ENCODE measurements at regions not wholly inside any gene's neighbourhood (a gene's known extent, or its start where the extent isn't known, plus 50 kb on each side); places are given as distances from the start of the nearest gene placed in this dataset.
"Not testable (repeated sequence)": the region's sequence is repeated elsewhere in the genome, so short reads cannot be mapped to it uniquely, and the experiment has no call there.

GRCh38 chr9:75289332-75289731, 201.0 kb downstream of the OSTF1 start:
- peaks cover 0 to 3% of the 10 kb centered on the region in 2 donors for H3K9me3 ChIP-seq (ENCODE audit: control insufficient read depth in 1 of 2, low read length in 2 of 2)
- no peak overlapping the region for H3K4me3 ChIP-seq (ENCODE audit: low read depth in 1 of 2, low read length in 2 of 2)

GRCh38 chr9:75299324-75299723, 211.0 kb downstream of the OSTF1 start:
- Histone ChIP-seq H3K4me3 (ENCODE audit: low read depth in 1 of 2, low read length in 2 of 2) (no peak overlapping the region), H3K27ac (ENCODE audit: low read length) (no peak overlapping the region), H3K36me3 (ENCODE audit: control insufficient read depth in 1 of 2, insufficient read depth in 2 of 2, low read length in 2 of 2) (no peaks in the 10 kb centered on the region), H3K9me3 (ENCODE audit: control insufficient read depth in 1 of 2, low read length in 2 of 2) (peaks cover 0 to 3% of the 10 kb centered on the region in 2 donors), H3K27me3 (ENCODE audit: low read depth, low read length) (no peaks in the 10 kb centered on the region), H3K4me1 (ENCODE audit: control insufficient read depth in 1 of 2, insufficient read depth in 2 of 2, low read length in 2 of 2) (no peaks in the 10 kb centered on the region)

More at GRCh38 chr9:75289332-75289731, 201.0 kb downstream of the OSTF1 start:
- no peaks in the 10 kb centered on the region for H3K4me1 ChIP-seq (ENCODE audit: control insufficient read depth in 1 of 2, insufficient read depth in 2 of 2, low read length in 2 of 2)
- no peaks in the 10 kb centered on the region for H3K36me3 ChIP-seq (ENCODE audit: control insufficient read depth in 1 of 2, insufficient read depth in 2 of 2, low read length in 2 of 2)
- H3K27ac ChIP-seq (ENCODE audit: low read length), result no peak overlapping the region
- H3K27me3 ChIP-seq (ENCODE audit: low read depth, low read length), result no peaks in the 10 kb centered on the region

GRCh38 chr9:75333624-75334023, 245.3 kb downstream of the OSTF1 start:
- H3K4me3 ChIP-seq (ENCODE audit: low read depth in 1 of 2, low read length in 2 of 2), result no peak overlapping the region
- no peaks in the 10 kb centered on the region for H3K36me3 ChIP-seq (ENCODE audit: control insufficient read depth in 1 of 2, insufficient read depth in 2 of 2, low read length in 2 of 2)
- H3K9me3 ChIP-seq (ENCODE audit: control insufficient read depth in 1 of 2, low read length in 2 of 2), result peaks cover 0 to 6% of the 10 kb centered on the region in 2 donors
- no peak overlapping the region for H3K27ac ChIP-seq (ENCODE audit: low read length)
- no peaks in the 10 kb centered on the region for H3K27me3 ChIP-seq (ENCODE audit: low read depth, low read length)
- H3K4me1 ChIP-seq (ENCODE audit: control insufficient read depth in 1 of 2, insufficient read depth in 2 of 2, low read length in 2 of 2), result no peaks in the 10 kb centered on the region

- no peaks in the 10 kb centered on the region for H3K36me3 ChIP-seq (ENCODE audit: control insufficient read depth in 1 of 2, insufficient read depth in 2 of 2, low read length in 2 of 2)
- no peaks in the 10 kb centered on the region for H3K4me1 ChIP-seq (ENCODE audit: control insufficient read depth in 1 of 2, insufficient read depth in 2 of 2, low read length in 2 of 2)
- H3K4me3 ChIP-seq (ENCODE audit: low read depth in 1 of 2, low read length in 2 of 2), result no peak overlapping the region
- H3K9me3 ChIP-seq (ENCODE audit: control insufficient read depth in 1 of 2, low read length in 2 of 2), result peaks cover 0 to 5% of the 10 kb centered on the region in 2 donors
- no peak overlapping the region for H3K27ac ChIP-seq (ENCODE audit: low read length)
- no peaks in the 10 kb centered on the region for H3K27me3 ChIP-seq (ENCODE audit: low read depth, low read length)
Observed at GRCh38 chr9:75358846-75359245, 270.5 kb downstream of the OSTF1 start.

GRCh38 chr9:75359638-75360037, 271.3 kb downstream of the OSTF1 start:
- H3K36me3 ChIP-seq (ENCODE audit: control insufficient read depth in 1 of 2, insufficient read depth in 2 of 2, low read length in 2 of 2), result no peaks in the 10 kb centered on the region
- H3K27me3 ChIP-seq (ENCODE audit: low read depth, low read length), result no peaks in the 10 kb centered on the region
- no peak overlapping the region for H3K27ac ChIP-seq (ENCODE audit: low read length)
- H3K4me3 ChIP-seq (ENCODE audit: low read depth in 1 of 2, low read length in 2 of 2), result no peak overlapping the region
- H3K9me3 ChIP-seq (ENCODE audit: control insufficient read depth in 1 of 2, low read length in 2 of 2), result peaks cover 0 to 5% of the 10 kb centered on the region in 2 donors
- no peaks in the 10 kb centered on the region for H3K4me1 ChIP-seq (ENCODE audit: control insufficient read depth in 1 of 2, insufficient read depth in 2 of 2, low read length in 2 of 2)

GRCh38 chr9:75360252-75360651, 271.9 kb downstream of the OSTF1 start:
- H3K27ac ChIP-seq (ENCODE audit: low read length), result no peak overlapping the region
- H3K9me3 ChIP-seq (ENCODE audit: control insufficient read depth in 1 of 2, low read length in 2 of 2), result peaks cover 0 to 5% of the 10 kb centered on the region in 2 donors
- no peaks in the 10 kb centered on the region for H3K27me3 ChIP-seq (ENCODE audit: low read depth, low read length)
- H3K36me3 ChIP-seq (ENCODE audit: control insufficient read depth in 1 of 2, insufficient read depth in 2 of 2, low read length in 2 of 2), result no peaks in the 10 kb centered on the region
- H3K4me1 ChIP-seq (ENCODE audit: control insufficient read depth in 1 of 2, insufficient read depth in 2 of 2, low read length in 2 of 2), result no peaks in the 10 kb centered on the region
- no peak overlapping the region for H3K4me3 ChIP-seq (ENCODE audit: low read depth in 1 of 2, low read length in 2 of 2)

- H3K36me3 ChIP-seq (ENCODE audit: control insufficient read depth in 1 of 2, insufficient read depth in 2 of 2, low read length in 2 of 2); H3K27ac ChIP-seq (ENCODE audit: low read length); H3K4me1 ChIP-seq (ENCODE audit: control insufficient read depth in 1 of 2, insufficient read depth in 2 of 2, low read length in 2 of 2); H3K27me3 ChIP-seq (ENCODE audit: low read depth, low read length); H3K9me3 ChIP-seq (ENCODE audit: control insufficient read depth in 1 of 2, low read length in 2 of 2); H3K4me3 ChIP-seq (ENCODE audit: low read depth in 1 of 2, low read length in 2 of 2): not testable (repeated sequence)
Observed at GRCh38 chr9:75362446-75362845, 274.1 kb downstream of the OSTF1 start.

- Histone ChIP-seq H3K36me3 (ENCODE audit: control insufficient read depth in 1 of 2, insufficient read depth in 2 of 2, low read length in 2 of 2) (no peaks in the 10 kb centered on the region), H3K4me1 (ENCODE audit: control insufficient read depth in 1 of 2, insufficient read depth in 2 of 2, low read length in 2 of 2) (no peaks in the 10 kb centered on the region), H3K9me3 (ENCODE audit: control insufficient read depth in 1 of 2, low read length in 2 of 2) (peaks cover 0 to 5% of the 10 kb centered on the region in 2 donors), H3K27ac (ENCODE audit: low read length) (no peak overlapping the region), H3K27me3 (ENCODE audit: low read depth, low read length) (no peaks in the 10 kb centered on the region), H3K4me3 (ENCODE audit: low read depth in 1 of 2, low read length in 2 of 2) (no peak overlapping the region)
Observed at GRCh38 chr9:75365196-75365595, 276.9 kb downstream of the OSTF1 start.

- H3K27ac ChIP-seq (ENCODE audit: low read length), result no peak overlapping the region
- no peaks in the 10 kb centered on the region for H3K9me3 ChIP-seq (ENCODE audit: control insufficient read depth in 1 of 2, low read length in 2 of 2)
Observed at GRCh38 chr9:75369989-75370388, 281.7 kb downstream of the OSTF1 start.

GRCh38 chr9:75372499-75373268, 284.4 kb downstream of the OSTF1 start:
- Histone ChIP-seq H3K36me3 (ENCODE audit: control insufficient read depth in 1 of 2, insufficient read depth in 2 of 2, low read length in 2 of 2) (no peaks in the 10 kb centered on the region), H3K27me3 (ENCODE audit: low read depth, low read length) (no peaks in the 10 kb centered on the region), H3K4me3 (ENCODE audit: low read depth in 1 of 2, low read length in 2 of 2) (no peak overlapping the region), H3K9me3 (ENCODE audit: control insufficient read depth in 1 of 2, low read length in 2 of 2) (no peaks in the 10 kb centered on the region), H3K4me1 (ENCODE audit: control insufficient read depth in 1 of 2, insufficient read depth in 2 of 2, low read length in 2 of 2) (no peaks in the 10 kb centered on the region), H3K27ac (ENCODE audit: low read length) (no peak overlapping the region)

More at GRCh38 chr9:75369989-75370388, 281.7 kb downstream of the OSTF1 start:
- Histone ChIP-seq H3K27me3 (ENCODE audit: low read depth, low read length) (no peaks in the 10 kb centered on the region), H3K36me3 (ENCODE audit: control insufficient read depth in 1 of 2, insufficient read depth in 2 of 2, low read length in 2 of 2) (no peaks in the 10 kb centered on the region), H3K4me1 (ENCODE audit: control insufficient read depth in 1 of 2, insufficient read depth in 2 of 2, low read length in 2 of 2) (no peaks in the 10 kb centered on the region), H3K4me3 (ENCODE audit: low read depth in 1 of 2, low read length in 2 of 2) (no peak overlapping the region)

- H3K9me3 ChIP-seq (ENCODE audit: control insufficient read depth in 1 of 2, low read length in 2 of 2), result no peaks in the 10 kb centered on the region
- H3K4me1 ChIP-seq (ENCODE audit: control insufficient read depth in 1 of 2, insufficient read depth in 2 of 2, low read length in 2 of 2), result no peaks in the 10 kb centered on the region
- H3K4me3 ChIP-seq (ENCODE audit: low read depth in 1 of 2, low read length in 2 of 2), result no peak overlapping the region
- no peak overlapping the region for H3K27ac ChIP-seq (ENCODE audit: low read length)
- no peaks in the 10 kb centered on the region for H3K36me3 ChIP-seq (ENCODE audit: control insufficient read depth in 1 of 2, insufficient read depth in 2 of 2, low read length in 2 of 2)
- no peaks in the 10 kb centered on the region for H3K27me3 ChIP-seq (ENCODE audit: low read depth, low read length)
Observed at GRCh38 chr9:75376680-75377254, 288.5 kb downstream of the OSTF1 start.
